Tibial nerve (tissue), 3 donors: ENCODE measurements at regions not wholly inside any gene's neighbourhood (a gene's known extent, or its start where the extent isn't known, plus 50 kb on each side); places are given as distances from the start of the nearest gene placed in this dataset.
"Not testable (repeated sequence)": the region's sequence is repeated elsewhere in the genome, so short reads cannot be mapped to it uniquely, and the experiment has no call there.

ENCODE experiments used
- EP300 ChIP-seq, 2 donors: sonication (generic); formaldehyde crosslinking; IDR thresholded peaks; one replicate each; pipeline ENCODE4 v1.6.1; 2017; ENCODE audit warnings: antibody characterized with exemption in 2 of 2, mild to moderate bottlenecking in 1 of 2
- POLR2A ChIP-seq, 2 donors: fragments of 450-650 bp; IDR thresholded peaks; one replicate each; pipeline ENCODE4 v1.6.1; 2017; ENCODE audit warnings: antibody characterized with exemption in 2 of 2, mild to moderate bottlenecking in 2 of 2, moderate library complexity in 2 of 2

- TF ChIP-seq EP300, POLR2A (IDR thresholded peaks at IDR 0.05): not testable (repeated sequence)
Measured at GRCh38 chr12:107608779-107609178, 76.8 kb upstream of the PWP1 start.
